ENCODE measurements at regions not wholly inside any gene's neighbourhood (a gene's known extent, or its start where the extent isn't known, plus 50 kb on each side); places are given as distances from the start of the nearest gene placed in this dataset.

DNA sequence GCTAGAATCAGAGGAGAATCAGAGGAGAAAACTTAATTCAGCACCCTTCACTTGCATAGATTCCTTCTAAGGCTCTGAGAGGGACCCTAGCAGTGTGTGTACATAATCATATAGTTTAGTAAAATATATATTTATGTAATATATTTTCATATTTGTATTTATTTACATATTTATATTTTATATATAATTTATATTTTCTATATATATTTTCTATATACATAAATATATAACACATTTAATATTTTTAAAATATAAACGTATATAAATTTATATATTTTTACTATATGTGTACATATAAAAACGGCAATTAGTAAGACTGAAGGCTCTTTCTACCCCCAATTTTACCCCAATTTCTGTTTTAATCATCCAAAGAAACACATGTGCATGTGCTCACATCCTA is 80.3 kb downstream of the NXPE2 start:
- DNase-seq, result no peak

- peak; percentile 75 for DNase-seq
Measured at GRCh38 chr11:114762408-114762807, 84.1 kb downstream of the NXPE2 start.

GRCh38 chr11:114764563-114764962 is 86.2 kb downstream of the NXPE2 start:
- DNase-seq, result no peak

DNA sequence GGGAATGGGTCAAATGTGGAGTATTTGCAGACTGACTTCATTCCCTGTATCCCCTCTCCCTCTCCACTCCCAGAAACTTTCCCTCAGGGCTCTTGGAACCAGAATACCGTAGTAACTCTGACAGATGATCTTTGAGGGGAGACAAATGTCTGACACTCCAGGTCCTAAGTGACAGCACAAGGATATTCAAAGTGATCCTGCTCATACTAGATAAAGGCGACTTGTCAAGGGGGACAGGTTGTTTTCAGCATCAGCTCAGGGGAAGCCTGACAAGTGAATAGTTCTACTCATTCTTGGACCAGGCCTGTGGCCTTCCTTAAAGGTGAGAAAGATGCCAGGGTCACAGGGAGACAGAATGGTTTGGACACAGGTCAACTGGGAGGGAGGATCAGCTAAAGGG is 92.8 kb downstream of the NXPE2 start:
- no peak for DNase-seq

- DNase-seq, result no peak
Measured at GRCh38 chr11:114773541-114774338, 95.4 kb downstream of the NXPE2 start.

DNA sequence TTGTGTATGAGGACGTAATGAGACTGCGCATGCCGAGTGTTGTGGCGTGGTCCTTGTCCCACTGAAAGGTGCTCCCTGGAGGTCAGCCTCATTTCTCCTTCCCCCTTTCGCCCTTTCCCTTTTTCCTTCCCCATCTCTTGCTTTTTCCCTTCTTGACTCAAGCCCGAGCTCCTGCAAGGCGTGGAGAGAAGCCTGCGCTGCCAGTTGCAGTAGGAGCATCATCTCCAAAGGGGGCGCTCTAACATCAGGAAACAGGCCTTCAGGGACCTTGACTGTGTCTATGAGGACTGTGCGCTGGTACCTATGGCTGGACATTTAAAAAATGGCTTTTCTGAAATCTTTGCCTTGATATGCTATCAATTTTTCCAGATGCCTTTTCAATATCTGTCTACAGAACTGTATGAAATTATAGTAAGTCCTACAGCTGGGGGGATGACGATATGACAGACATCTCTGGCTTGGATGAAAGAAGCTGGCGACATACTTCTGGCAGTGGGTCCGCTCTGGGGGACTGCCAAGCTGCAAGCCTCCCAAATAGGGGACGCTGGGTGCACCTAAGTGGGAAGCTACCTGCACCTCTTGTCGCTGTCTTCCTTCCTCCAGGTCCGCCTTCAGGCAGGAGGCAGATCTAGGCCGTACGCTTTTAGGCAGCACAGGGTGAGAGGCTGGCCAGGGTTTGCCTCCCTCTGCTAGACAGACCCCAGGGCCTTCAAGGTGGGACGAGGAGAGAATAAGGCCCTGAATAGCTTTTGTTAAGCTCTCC is 96.5 kb downstream of the NXPE2 start:
- DNase-seq, result peak; percentile 61

- peak; percentile 22 for DNase-seq
Measured at GRCh38 chr11:114775875-114776621, 97.7 kb downstream of the NXPE2 start.

GRCh38 chr11:114776956-114777355 is 98.6 kb downstream of the NXPE2 start:
- no peak for DNase-seq

DNA sequence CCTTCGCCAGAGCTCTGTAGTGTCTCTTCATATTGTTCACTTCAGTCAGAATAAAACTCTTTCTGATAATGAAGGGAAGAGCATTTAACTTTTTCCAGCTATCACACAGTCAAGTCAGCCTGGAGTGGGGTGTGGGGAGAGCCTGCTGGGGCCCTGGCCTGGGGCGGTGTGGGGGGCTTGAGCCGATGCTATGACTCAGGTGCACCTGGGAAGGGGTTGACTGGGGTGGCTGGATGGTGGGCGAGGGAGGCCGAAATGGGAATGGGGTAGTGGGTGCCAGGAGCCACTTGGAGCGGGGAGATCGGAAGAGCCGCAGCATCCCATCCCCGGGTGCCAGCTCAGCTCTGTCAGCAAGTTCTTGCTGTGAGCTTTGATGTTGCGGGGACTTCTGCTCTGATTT is 100.9 kb downstream of the NXPE2 start:
- DNase-seq, result no peak

- DNase-seq, result no peak
Measured at GRCh38 chr11:114782650-114783310, 104.5 kb downstream of the NXPE2 start.

DNA sequence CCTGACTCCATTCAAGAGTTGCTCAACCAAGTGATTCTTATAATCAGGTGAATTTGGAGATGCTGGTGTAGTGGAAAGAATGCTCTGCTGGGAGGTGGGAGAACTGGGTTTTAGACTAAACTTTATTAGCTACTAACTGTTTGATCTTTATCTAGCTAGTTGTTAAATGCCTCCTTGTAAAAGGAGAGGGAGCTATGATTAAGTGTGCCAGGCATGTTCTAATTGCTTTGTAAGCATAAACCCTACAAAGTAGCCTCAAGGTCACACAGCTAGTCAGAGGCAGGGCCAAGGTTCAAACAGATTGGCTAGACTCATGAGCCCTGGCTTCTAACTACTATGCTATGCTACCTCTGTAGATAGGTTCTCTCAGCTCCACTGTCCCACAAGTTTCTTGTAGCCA is 105.5 kb downstream of the NXPE2 start:
- DNase-seq, result no peak

- peak; percentile 31 for DNase-seq
Measured at GRCh38 chr11:114784216-114784615, 105.9 kb downstream of the NXPE2 start.

DNA sequence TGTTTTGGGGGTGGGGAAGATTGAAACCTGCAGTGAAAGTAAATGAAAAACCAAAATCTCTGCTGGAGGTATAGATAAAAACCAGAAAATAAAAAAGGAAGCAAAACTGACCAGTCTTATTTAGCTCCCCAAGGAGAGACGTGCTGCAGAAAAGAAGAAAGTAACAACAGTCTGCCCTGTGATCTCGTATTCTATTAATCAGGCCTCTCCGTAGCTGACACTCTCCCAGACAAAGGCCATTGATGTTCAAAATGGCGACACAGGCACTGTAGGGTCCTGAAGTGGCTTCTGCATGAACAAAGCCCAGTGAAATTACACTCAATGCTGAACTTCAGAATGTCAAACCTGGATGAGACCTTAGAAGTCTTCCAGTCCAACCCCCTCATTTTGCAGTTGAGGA is 106.6 kb downstream of the NXPE2 start:
- DNase-seq, result no peak

- no peak for DNase-seq
Measured at GRCh38 chr11:114785820-114786219, 107.5 kb downstream of the NXPE2 start.

DNA sequence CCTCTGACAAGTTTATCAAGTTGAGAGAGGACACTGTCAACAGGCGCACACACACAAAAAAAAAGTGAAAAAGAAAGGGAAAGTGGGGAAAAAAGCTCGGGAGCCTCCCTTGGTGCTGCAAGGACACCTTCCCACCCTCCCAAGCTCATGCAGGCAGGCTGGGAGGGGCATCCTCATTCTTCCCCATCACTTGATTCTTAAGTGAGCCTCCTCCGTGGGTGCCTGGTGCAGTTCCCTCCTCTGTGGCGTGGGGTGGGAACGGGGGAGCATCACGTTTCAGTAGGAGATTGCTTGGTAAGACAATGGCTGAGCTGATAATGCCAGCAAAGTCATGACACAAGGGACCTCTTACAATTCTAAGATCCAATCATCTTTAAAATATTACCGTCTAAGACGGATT is 108.8 kb downstream of the NXPE2 start:
- no peak for DNase-seq

- no peak for DNase-seq
Measured at GRCh38 chr11:114790910-114791309, 112.6 kb downstream of the NXPE2 start.

DNA sequence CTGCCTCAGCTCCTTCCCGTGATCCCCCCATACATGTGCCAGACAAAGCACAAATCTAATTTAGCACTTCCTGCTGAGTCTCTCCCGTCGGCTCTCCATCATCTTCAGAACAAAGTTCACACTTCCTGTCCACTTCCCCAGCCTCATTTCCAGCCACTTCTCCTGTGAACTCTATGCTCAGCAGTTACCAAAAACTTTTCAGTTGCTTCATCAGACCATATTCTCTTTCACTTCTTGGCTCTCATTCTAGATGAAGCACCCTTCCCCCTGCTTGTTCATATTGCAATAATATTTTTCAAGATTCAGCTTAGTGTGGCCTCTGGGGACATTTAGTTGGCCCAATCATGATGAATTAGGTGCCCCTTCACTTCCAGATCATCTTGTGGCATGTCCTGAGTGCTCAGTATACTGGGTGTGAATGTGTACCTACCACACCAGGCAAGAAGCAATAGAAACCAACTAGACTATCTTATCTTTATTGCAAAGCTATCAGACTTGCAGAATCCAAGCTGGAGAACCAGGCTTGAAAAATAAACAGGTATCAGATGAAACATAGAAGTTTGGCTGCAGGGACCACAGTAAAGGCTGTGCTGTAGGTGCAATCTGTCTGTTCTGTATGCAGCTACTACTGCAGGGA is 115.8 kb downstream of the NXPE2 start:
- no peak for DNase-seq

- DNase-seq, result no peak
Measured at GRCh38 chr11:114796954-114797721, 118.8 kb downstream of the NXPE2 start.

DNA sequence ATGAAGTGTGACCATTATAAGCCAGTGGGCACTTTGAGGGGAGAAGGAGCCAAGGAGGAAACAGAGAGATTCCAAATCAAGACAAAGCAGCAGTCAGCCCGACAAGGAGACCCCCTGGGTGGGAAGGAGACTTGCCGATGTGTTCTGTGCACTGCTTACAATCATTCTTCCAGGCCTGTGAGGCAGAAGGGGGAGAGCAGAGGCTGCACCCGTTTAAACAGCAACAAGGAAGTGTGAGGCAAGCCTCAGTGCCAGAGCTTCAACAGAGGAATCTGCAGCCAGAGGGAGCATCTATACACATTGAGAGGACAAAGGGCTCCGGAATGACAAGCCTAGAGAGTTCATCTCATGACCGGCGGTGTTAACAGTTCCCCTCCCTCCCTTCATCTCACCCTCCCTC is 121.1 kb downstream of the NXPE2 start:
- DNase-seq, result no peak

DNA sequence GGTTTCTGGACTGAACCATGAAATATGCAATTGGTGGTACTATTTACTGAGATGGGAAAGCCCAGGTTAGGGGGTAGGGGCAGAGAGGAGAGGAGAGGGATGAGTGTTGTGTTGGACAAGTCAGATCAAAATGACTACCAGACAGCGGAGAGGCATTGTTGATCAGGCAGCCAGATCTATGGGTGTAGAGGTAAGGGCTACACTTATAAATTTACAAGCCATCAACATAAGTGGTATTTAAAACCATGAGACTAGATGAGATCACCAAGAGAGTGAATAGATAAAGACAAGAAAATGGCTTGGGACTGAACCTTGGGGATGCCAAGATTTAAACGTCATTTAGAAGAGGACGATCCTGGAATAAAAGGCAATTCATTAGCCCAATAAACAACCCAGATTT is 123.4 kb downstream of the NXPE2 start:
- DNase-seq, result no peak

- DNase-seq, result no peak
Measured at GRCh38 chr11:114802878-114803277, 124.6 kb downstream of the NXPE2 start.

Measured in muscle of arm (tissue), 1 donor.